ENCODE measurements at regions not wholly inside any gene's neighbourhood (a gene's known extent, or its start where the extent isn't known, plus 50 kb on each side); places are given as distances from the start of the nearest gene placed in this dataset.

DNA sequence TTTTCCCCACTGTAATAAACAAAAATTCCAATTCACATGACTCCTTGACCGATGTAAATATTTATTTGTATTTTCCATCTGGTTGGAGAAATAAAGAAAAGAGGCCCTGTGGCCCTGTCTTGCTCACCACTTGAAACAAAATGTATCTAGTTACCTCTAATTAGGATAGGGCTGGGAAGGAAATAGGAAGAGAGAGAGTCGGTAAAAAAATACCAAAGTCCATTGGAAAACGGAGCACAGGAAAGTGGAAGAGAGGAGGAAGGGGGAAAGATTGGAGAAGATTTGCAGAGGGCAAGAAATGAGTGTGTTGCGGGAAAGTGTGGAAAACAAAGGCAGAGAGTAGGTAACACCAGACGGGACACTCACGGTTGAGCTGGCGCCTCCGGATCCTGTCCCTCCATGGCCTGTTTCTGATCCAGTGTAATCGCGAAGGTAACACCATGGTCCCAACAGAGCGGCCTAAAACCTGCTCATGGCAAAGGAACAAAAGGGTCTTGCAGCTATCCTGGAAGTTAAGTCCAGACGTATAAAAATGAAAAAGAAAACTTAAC is 105.8 kb upstream of the RIPOR2 start:
- TF ChIP-seq, protein P1, sequence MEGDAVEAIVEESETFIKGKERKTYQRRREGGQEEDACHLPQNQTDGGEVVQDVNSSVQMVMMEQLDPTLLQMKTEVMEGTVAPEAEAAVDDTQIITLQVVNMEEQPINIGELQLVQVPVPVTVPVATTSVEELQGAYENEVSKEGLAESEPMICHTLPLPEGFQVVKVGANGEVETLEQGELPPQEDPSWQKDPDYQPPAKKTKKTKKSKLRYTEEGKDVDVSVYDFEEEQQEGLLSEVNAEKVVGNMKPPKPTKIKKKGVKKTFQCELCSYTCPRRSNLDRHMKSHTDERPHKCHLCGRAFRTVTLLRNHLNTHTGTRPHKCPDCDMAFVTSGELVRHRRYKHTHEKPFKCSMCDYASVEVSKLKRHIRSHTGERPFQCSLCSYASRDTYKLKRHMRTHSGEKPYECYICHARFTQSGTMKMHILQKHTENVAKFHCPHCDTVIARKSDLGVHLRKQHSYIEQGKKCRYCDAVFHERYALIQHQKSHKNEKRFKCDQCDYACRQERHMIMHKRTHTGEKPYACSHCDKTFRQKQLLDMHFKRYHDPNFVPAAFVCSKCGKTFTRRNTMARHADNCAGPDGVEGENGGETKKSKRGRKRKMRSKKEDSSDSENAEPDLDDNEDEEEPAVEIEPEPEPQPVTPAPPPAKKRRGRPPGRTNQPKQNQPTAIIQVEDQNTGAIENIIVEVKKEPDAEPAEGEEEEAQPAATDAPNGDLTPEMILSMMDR (IDR thresholded peaks at IDR 0.05; ENCODE audit: poor library complexity), result no peak
- TF ChIP-seq EZH2 (IDR thresholded peaks at IDR 0.05; ENCODE audit: borderline replicate concordance) (no peak), EZH2phosphoT487 (IDR thresholded peaks at IDR 0.05; ENCODE audit: low read depth, severe bottlenecking, unreplicated experiment) (no peak)

All from hepatocyte (in vitro differentiated cells).